GM23338 (cell line): ENCODE measurements at regions not wholly inside any gene's neighbourhood (a gene's known extent, or its start where the extent isn't known, plus 50 kb on each side); places are given as distances from the start of the nearest gene placed in this dataset.

ENCODE experiments used
- ATAC-seq: fragments of 200-7000 bp; cut with Tn5 transposase; 3 replicates; pipeline ENCODE4 v1.9.1; 2020
- DNase-seq: peaks from one replicate; pipeline ENCODE4 v3.0.0-alpha.2; 2015; ENCODE audit warnings: low spot score
- H2AFZ ChIP-seq: fragments of 200-600 bp; sonication (generic); 2 replicates; pipeline ENCODE4 v1.8.0; 2016; ENCODE audit warnings: antibody characterized with exemption, mild to moderate bottlenecking, moderate library complexity
- H3F3A ChIP-seq: fragments of 200-600 bp; sonication (generic); replicated peaks from 2 replicates; pipeline ENCODE4 v1.8.0; 2017; ENCODE audit warnings: antibody characterized with exemption, mixed run types, low read depth
- H3K27ac ChIP-seq: fragments of 200-600 bp; sonication (generic); 2 replicates; pipeline ENCODE4 v1.6.1; 2016; ENCODE audit warnings: low read depth
- H3K27me3 ChIP-seq: fragments of 200-600 bp; sonication (generic); 2 replicates; pipeline ENCODE4 v1.8.0; 2016; ENCODE audit warnings: mild to moderate bottlenecking, mixed run types, moderate library complexity; ENCODE audit not compliant: insufficient read depth
- H3K36me3 ChIP-seq: fragments of 200-600 bp; sonication (generic); 2 replicates; pipeline ENCODE4 v1.8.0; 2016; ENCODE audit warnings: mild to moderate bottlenecking; ENCODE audit not compliant: insufficient read depth
- H3K4me1 ChIP-seq: fragments of 200-600 bp; sonication (generic); 2 replicates; pipeline ENCODE4 v1.8.0; 2016; ENCODE audit warnings: mild to moderate bottlenecking, moderate library complexity; ENCODE audit not compliant: insufficient read depth
- H3K4me2 ChIP-seq: fragments of 200-600 bp; sonication (generic); 2 replicates; pipeline ENCODE4 v1.7.1; 2017; ENCODE audit warnings: mixed run types
- H3K4me3 ChIP-seq: fragments of 200-600 bp; sonication (generic); 2 replicates; pipeline ENCODE4 v1.6.1; 2016; ENCODE audit warnings: mixed run types
- H3K79me2 ChIP-seq: fragments of 200-600 bp; sonication (generic); replicated peaks from 2 replicates; pipeline ENCODE4 v1.8.0; 2017; ENCODE audit warnings: mild to moderate bottlenecking; ENCODE audit not compliant: insufficient read depth
- H3K9me2 ChIP-seq: fragments of 200-600 bp; sonication (generic); 2 replicates; pipeline ENCODE4 v1.8.0; 2017; ENCODE audit not compliant: insufficient read depth
- H4K20me1 ChIP-seq: fragments of 200-600 bp; sonication (generic); replicated peaks from 2 replicates; pipeline ENCODE4 v1.8.0; 2017; ENCODE audit warnings: mild to moderate bottlenecking; ENCODE audit not compliant: insufficient read depth
- H3K27ac Mint-ChIP-seq: 2 replicates; pipeline ENCODE4 v1.8.0; 2020; ENCODE audit warnings: inconsistent platforms, mild to moderate bottlenecking, moderate library complexity, mixed read lengths
- H3K27me3 Mint-ChIP-seq: 3 replicates; pipeline ENCODE4 v1.8.0; 2022; ENCODE audit warnings: low read depth, mild to moderate bottlenecking, moderate library complexity, mixed read lengths, inconsistent platforms; ENCODE audit not compliant: insufficient read depth, poor library complexity
- H3K36me3 Mint-ChIP-seq: 3 replicates; pipeline ENCODE4 v1.8.0; 2021; ENCODE audit warnings: low read depth, mild to moderate bottlenecking, inconsistent platforms, moderate library complexity, mixed read lengths
- H3K4me1 Mint-ChIP-seq: 3 replicates; pipeline ENCODE4 v1.8.0; 2020; ENCODE audit warnings: mild to moderate bottlenecking, inconsistent platforms, mixed read lengths
- H3K4me3 Mint-ChIP-seq: 3 replicates; pipeline ENCODE4 v1.8.0; 2021; ENCODE audit warnings: moderate library complexity, mild to moderate bottlenecking, inconsistent platforms, mixed read lengths
- H3K9me3 Mint-ChIP-seq: 3 replicates; pipeline ENCODE4 v1.8.0; 2020; ENCODE audit warnings: moderate library complexity, mild to moderate bottlenecking, inconsistent platforms, mixed read lengths
- CREB1 ChIP-seq: fragments of 250-450 bp; sonication (Bioruptor Pico); IDR thresholded peaks from 2 replicates; pipeline ENCODE4 v1.5.0; 2020; ENCODE audit warnings: low read depth, mild to moderate bottlenecking, moderate library complexity
- CTCF ChIP-seq, 2 experiments: fragments of 200-600 bp in 1 of 2; sonication (generic) in 1 of 2; conservative IDR thresholded peaks; 2 replicates each; pipeline versions ENCODE4 v1.5.1 to v1.6.1; 2016 to 2017; ENCODE audit warnings: antibody characterized with exemption in 2 of 2, low read depth in 2 of 2, mild to moderate bottlenecking in 2 of 2, moderate library complexity in 1 of 2
- ETS1 ChIP-seq: IDR thresholded peaks from 2 replicates; pipeline ENCODE4 v1.6.1; 2016; ENCODE audit warnings: antibody characterized with exemption
- EZH2 ChIP-seq: fragments of 200-600 bp; sonication (generic); IDR thresholded peaks from one replicate; pipeline ENCODE4 v1.8.0; 2017; ENCODE audit warnings: antibody characterized with exemption, mild to moderate bottlenecking, low read depth; ENCODE audit not compliant: unreplicated experiment
- EZH2phosphoT487 ChIP-seq: fragments of 200-600 bp; sonication (generic); IDR thresholded peaks from one replicate; pipeline ENCODE4 v1.8.1; 2018; ENCODE audit warnings: antibody characterized with exemption; ENCODE audit not compliant: unreplicated experiment
- JUNB ChIP-seq: IDR thresholded peaks from one replicate; pipeline ENCODE4 v1.6.1; 2016; ENCODE audit warnings: antibody characterized with exemption; ENCODE audit not compliant: unreplicated experiment
- NANOG ChIP-seq: IDR thresholded peaks from 2 replicates; pipeline ENCODE4 v1.6.1; 2016; ENCODE audit warnings: antibody characterized with exemption, borderline replicate concordance
- POLR2AphosphoS5 ChIP-seq: IDR thresholded peaks from 2 replicates; pipeline ENCODE4 v1.6.1; 2016; ENCODE audit warnings: antibody characterized with exemption, low read depth
- STAT1 ChIP-seq: IDR thresholded peaks from one replicate; pipeline ENCODE4 v1.6.1; 2016; ENCODE audit warnings: antibody characterized with exemption; ENCODE audit not compliant: unreplicated experiment
- ZNF331 ChIP-seq: fragments of 250-450 bp; sonication (Bioruptor Pico); IDR thresholded peaks from 2 replicates; pipeline ENCODE4 v1.5.0; 2020; ENCODE audit warnings: low read depth, mild to moderate bottlenecking, moderate library complexity
- ZNF462 ChIP-seq: fragments of 250-450 bp; sonication (Bioruptor Pico); IDR thresholded peaks from 2 replicates; pipeline ENCODE4 v1.5.0; 2020; ENCODE audit warnings: mild to moderate bottlenecking, moderate library complexity

DNA sequence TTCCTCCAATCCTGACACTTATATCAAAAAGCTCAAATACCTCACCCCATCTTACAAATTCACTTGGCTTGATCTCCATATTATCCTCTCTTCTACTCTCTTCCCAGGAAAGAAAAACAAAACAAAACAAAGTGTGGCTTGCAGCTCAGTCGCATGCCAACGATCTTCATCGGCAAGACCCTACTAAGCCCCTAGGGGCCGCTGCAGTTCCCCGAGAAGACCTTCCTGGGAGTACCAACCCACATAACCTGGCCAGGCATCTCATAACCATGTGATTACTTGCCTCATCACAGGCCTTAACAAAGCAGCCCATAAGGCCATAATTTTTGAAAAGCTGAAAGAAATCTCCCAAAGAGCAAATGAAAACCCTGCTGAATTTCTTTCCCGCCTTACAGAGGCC is 103.7 kb downstream of the ZNF92 start:
- Histone ChIP-seq H3K4me3 (no peak overlapping the region), H2AFZ (peak overlapping the region; percentile 89), H3K79me2 (no peaks in the 10 kb centered on the region), H3K36me3 (no peaks in the 10 kb centered on the region), H3K9me2 (no peaks in the 10 kb centered on the region), H3K27me3 (no peaks in the 10 kb centered on the region), H3K4me1 (peaks cover 2% of the 10 kb centered on the region; the same call in 1 of the 2 replicates), H3K4me2 (no peak overlapping the region), H3F3A (no peaks in the 10 kb centered on the region), H3K27ac (no peak overlapping the region), H4K20me1 (no peaks in the 10 kb centered on the region)
- Mint-ChIP-seq H3K36me3 (peaks cover 20% of the 10 kb centered on the region), H3K4me3 (no peak overlapping the region), H3K4me1 (peaks cover 20% of the 10 kb centered on the region), H3K27ac (no peak overlapping the region), H3K9me3 (peaks cover 54% of the 10 kb centered on the region), H3K27me3 (peaks cover 6% of the 10 kb centered on the region)
- ATAC-seq (peak; percentile 99), DNase-seq (peak; percentile 91)
- no peak for TF ChIP-seq ZNF331 (CRISPR knock-in tag)
- TF ChIP-seq CTCF (conservative IDR thresholded peaks at IDR 0.05; ENCODE audit: low read depth in 2 of 2), result peak; percentile 81 to 90

DNA sequence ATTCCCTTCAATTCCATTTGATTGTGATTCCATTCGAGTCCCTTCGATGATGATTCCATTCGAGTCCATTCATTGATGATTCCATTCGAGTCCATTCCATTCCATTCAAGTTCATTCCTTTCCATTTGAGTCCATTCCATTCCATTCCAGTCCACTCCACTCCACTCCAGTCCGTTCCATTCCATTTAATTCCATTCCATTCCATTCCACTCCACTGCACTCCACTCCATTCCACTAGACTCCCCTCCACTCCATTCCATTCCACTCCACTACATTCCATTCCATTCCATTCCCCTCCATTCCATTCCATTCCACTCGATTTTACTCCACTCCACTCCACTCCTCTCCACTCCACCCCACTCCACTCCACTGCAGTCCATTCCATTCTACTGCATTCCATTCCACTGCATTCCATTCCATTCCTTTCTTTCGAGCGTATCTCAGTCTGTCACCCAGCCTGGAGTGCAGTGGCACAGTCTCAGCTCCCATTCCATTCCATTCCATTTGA is 115.7 kb downstream of the ZNF92 start:
- peaks cover 19% of the 10 kb centered on the region for H3K36me3 Mint-ChIP-seq
- Histone ChIP-seq H3K79me2 (no peaks in the 10 kb centered on the region), H4K20me1 (no peaks in the 10 kb centered on the region), H3K4me3 (no peak overlapping the region), H3K27ac (no peak overlapping the region), H3K4me2 (no peak overlapping the region), H2AFZ (no peak overlapping the region), H3F3A (no peaks in the 10 kb centered on the region), H3K9me2 (no peaks in the 10 kb centered on the region), H3K4me1 (no peaks in the 10 kb centered on the region), H3K36me3 (no peaks in the 10 kb centered on the region), H3K27me3 (no peaks in the 10 kb centered on the region)
- ATAC-seq, result no peak
- no peak overlapping the region for H3K27ac Mint-ChIP-seq
- H3K27me3 Mint-ChIP-seq, result peaks cover 4% of the 10 kb centered on the region
- H3K9me3 Mint-ChIP-seq, result peaks cover 53% of the 10 kb centered on the region
- no peaks in the 10 kb centered on the region for H3K4me1 Mint-ChIP-seq
- no peak for DNase-seq
- H3K4me3 Mint-ChIP-seq, result no peak overlapping the region
- no peak for TF ChIP-seq CTCF (conservative IDR thresholded peaks at IDR 0.05; ENCODE audit: low read depth in 2 of 2)
- TF ChIP-seq JUNB, result no peak
- TF ChIP-seq EZH2, result no peak
- no peak for TF ChIP-seq STAT1
- TF ChIP-seq ETS1, result no peak
- TF ChIP-seq ZNF331 (CRISPR knock-in tag), result no peak
- TF ChIP-seq CREB1 (CRISPR knock-in tag), result no peak
- TF ChIP-seq ZNF462 (CRISPR knock-in tag), result no peak
- no peak for TF ChIP-seq EZH2phosphoT487
- TF ChIP-seq POLR2AphosphoS5, result no peak
- TF ChIP-seq NANOG, result no peak
